NCI-H1694 treated with DMSO at 0.1 percent for 48 hours (cell line): ENCODE measurements at regions not wholly inside any gene's neighbourhood (a gene's known extent, or its start where the extent isn't known, plus 50 kb on each side); places are given as distances from the start of the nearest gene placed in this dataset.

Experiments
- DNase-seq: peaks from one replicate; lab custom pipeline; 2025; lab: John Stamatoyannopoulos, UW

- no peak for DNase-seq
These were observed 181.4 kb upstream of the RBPJ start for GRCh38 chr4:26139310-26139924.

GRCh38 chr4:26140150-26140898, 180.5 kb upstream of the RBPJ start:
- no peak for DNase-seq

DNA sequence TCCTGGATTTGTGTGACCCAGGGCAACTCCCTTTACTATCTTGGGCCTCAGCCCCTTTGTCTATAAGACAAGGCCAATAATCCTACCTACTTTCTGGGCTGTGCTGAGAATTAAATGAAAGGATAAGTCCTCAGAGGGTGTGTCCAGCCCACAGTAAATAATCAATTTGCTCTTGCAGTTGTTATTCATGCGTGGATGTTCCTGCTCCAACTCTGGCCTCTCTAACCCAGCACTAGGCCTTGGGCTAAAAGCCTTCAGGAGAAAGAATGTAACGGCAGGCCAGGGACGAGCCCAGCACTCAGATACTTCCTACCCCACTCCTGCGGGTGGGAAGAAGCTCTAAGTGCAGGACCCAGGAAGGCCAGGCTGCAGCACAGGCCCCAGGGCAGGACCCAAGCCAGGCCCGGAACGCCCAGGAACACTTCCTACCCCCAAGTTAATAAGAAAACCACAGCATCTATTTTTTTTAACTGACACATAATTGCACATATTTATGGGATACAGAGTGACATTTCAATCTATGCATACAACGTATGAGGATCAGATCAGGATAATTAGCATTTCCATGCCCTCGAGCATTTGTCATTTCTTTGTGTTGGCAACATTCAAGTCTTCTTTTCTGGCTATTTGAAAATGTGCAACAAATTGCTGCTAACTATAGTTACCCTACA, 179.6 kb upstream of the RBPJ start:
- DNase-seq = no peak

DNA sequence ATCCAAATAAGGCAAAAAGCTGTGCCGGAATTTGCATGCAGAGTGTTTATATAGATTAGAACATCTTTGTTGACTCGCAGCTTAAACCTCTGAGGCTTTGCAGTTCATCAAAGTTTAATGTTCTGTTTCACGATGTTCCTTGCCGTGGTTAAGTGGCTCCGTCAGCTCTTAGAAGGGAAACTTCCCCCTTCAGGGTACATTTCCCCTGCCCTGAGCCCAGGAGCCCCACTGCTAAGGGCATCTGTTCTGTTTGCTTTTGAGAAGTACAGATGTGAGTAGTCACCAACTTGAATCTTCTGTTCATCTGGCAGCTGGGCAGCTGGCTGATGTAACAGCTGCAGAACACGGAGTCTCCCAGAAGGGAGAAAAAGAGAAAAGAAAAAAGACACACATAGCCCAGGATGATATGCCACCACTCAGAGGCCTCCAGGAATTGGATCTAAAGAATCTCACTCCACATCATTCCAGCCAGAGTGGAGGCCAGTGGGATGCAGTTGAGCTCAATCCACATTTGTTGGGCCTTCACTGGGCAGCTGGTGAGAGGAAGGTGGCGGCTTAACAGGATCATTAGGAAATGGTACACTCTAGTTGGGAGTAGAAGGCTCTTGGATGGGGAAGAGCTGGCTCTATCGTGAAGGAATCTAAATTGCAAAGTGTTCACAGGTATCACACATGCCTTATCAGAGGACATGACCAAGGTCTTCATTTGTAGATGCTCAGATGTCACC, 178.7 kb upstream of the RBPJ start:
- no peak for DNase-seq

GRCh38 chr4:26144526-26145155, 176.2 kb upstream of the RBPJ start:
- no peak for DNase-seq

DNA sequence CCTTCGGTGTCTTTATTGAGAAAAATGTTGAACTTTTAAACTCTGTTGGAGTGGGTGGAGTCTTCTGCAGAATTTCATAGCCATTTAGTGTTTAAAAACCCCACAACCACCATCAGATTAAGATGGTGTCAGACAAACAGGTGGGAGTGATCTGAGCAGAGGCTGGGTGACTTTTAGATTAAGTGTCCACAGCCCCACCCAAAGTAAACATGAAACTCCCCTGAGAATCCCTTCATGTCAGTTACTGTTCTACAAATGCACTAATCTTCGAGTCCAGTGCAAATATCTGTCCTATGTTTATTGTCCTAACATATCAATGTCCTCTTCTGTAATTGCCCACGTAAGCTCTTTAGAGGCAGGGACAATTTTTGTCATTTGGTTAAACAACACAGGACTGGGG, 175.6 kb upstream of the RBPJ start:
- DNase-seq = no peak

DNA sequence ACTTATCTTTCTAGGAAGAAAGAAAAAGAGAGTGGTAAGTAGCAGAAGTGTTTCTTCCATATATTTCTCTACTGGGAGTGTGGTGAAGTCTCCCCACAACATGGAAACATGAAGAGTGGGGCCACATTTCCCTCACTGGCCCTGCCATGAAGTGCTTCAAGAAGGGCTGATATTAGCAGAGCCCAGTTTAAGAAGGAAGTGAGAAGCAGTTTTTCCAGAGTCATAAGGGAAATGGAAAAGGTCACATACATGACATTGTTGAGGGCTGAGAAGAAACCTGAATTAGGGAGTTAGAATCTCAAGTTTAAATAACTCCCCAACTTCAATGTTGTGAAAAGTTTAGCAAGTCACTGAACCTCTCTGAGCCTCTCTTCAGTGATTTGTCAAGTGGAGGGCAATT, 171.9 kb upstream of the RBPJ start:
- DNase-seq = no peak

- no peak for DNase-seq
These were observed 169.9 kb upstream of the RBPJ start for GRCh38 chr4:26150948-26151347.

DNA sequence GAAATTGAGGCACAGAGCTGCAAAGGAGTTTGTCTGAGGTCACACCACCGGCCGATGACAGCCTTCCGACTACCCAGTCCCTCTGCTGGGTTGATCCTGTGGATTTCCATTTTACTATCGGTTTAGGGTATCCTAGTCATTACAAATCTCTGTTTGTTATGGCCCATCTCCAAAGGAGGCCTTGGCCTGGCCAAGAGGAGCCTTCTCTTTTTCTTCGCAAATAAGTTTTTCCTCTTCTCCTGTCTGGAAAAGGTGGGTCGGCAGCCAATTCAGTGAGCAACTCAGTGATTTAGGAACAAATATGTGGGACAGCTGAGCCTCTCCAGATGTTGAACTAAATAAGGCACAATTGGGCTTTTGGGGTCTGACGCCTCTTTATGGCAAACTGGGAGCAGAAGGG, 169.2 kb upstream of the RBPJ start:
- DNase-seq = no peak

DNA sequence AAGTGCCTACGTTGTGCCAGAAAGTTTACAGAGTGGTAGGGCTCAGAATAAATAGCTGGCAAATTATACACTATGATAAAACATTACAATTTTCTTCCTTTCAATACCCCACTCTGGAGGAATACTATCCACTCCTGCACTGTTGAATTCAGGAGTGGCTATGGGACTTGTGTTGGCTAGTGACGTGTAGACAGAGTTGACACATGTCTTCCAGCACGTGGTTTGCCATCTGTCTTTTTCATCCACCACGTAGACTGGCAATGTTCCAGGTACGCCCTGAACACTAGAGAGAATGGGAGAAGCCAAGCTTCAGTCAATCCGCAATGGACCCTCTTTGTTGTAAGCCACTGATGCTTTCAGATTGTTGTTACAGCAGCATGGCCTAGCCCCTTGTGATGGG, 168.8 kb upstream of the RBPJ start:
- peak; percentile 82 for DNase-seq

DNA sequence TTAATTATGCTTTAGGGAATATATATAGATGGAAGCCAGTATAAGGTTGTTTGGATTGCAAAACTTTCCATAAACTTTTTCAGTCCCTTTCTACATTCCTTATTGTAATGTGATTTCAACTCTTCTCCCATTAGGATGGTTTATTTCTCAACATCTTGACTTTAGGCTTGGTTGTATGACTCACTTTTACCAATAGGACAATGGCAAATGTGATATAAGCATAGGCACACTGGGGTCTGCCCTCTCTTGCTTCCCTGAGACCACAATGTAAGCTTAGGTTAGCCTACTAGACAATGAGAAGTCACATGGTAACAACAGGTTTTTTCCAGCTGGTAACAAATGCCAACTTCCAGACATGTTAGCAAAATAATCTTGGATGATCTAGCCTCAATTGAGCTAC, 163.3 kb upstream of the RBPJ start:
- DNase-seq = no peak

DNA sequence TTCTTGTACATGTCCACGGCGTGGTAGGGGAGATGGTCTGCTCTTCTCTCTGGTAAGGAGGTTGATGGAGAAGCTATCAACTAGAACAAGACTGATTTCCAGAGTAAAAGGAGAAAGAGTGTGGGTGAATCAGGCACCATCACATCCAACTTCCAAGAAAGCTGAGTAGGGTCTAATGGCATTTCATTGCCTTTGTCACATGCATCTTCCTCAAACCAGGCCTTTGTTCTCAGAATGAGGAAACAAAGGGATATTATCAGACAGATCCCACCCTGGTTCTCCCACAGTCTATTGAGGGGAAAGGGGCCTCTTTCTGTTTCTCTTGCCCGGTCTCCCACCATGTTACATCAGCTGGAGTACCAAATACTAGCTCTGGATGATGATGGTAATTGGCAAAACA, 160.2 kb upstream of the RBPJ start:
- DNase-seq = no peak

DNA sequence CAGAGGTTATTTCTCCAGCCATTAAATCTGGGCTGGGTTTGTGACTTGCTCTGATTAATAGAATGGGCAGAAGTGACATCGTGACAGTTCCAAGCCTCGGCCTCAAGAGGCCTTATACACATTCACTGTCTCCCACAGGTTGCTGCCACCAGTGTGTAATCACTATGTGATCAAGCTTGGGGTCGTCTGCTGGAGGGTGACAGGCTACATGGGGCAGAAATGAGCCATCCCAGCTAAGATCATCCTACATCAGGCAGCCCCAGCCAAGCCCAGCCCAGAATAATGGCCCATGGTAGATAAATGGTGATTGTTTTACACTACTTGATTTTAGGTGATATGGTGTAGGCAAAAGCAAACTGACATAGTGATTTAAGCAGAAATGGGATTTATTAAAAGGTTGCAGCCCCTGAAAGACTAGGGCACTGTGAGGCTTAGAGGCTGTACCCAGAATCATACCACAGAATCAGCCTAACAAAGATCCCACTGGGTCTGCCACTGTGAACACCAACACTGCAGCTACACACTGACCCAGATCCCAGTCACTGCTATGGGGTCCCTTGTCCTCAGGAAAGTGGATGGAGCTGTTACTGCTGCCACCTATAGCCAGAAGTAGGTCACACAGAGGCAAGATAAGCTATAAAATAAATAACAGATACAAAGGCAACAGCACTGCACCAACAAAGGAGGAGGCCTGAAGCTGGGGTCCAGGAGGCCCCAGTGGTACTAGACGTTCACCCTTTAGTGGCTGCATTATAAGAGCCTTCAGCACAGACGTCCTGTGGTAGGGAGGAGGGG, 159.6 kb upstream of the RBPJ start:
- no peak for DNase-seq

GRCh38 chr4:26162101-26162500, 158.7 kb upstream of the RBPJ start:
- DNase-seq = no peak

- DNase-seq = no peak
These were observed 157.1 kb upstream of the RBPJ start for GRCh38 chr4:26163425-26164362.

DNA sequence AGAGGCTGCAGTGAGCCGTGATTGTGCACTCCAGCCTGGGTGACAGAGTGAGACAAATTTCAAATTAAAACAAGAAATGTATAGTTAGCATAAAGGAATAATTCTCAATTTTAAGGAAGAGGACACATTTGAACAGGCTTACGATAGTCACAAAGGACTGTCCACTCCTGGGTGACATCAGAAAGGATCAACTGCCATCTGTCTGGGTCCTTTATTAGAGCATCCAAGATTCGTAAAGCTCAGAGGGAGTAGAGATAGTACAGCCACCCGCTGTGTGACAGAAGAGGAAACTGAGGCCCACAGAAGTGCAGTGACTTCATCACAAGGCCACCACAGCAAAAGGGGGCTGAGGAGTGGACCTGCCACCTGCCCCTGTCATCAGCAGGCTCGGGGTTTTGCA, 149.3 kb upstream of the RBPJ start:
- DNase-seq = no peak

GRCh38 chr4:26171941-26172340, 148.9 kb upstream of the RBPJ start:
- DNase-seq = no peak

GRCh38 chr4:26173619-26174018, 147.2 kb upstream of the RBPJ start:
- no peak for DNase-seq

- no peak for DNase-seq
These were observed 146.8 kb upstream of the RBPJ start for GRCh38 chr4:26174027-26174426.
